Lower leg skin (tissue), 3 donors: ENCODE measurements at regions not wholly inside any gene's neighbourhood (a gene's known extent, or its start where the extent isn't known, plus 50 kb on each side); places are given as distances from the start of the nearest gene placed in this dataset.

Experiments used
- POLR2A ChIP-seq, 2 donors: fragments of 450-650 bp; IDR thresholded peaks; one replicate each; pipeline ENCODE4 v1.6.1; 2016 to 2017; ENCODE audit warnings: antibody characterized with exemption in 2 of 2, mild to moderate bottlenecking in 1 of 2, moderate library complexity in 1 of 2
- TF ChIP-seq, protein P1 (sequence below), 3 donors: fragments of 450-650 bp; IDR thresholded peaks; one replicate each; pipeline ENCODE4 v1.5.1; 2016; ENCODE audit warnings: antibody characterized with exemption in 3 of 3, mild to moderate bottlenecking in 3 of 3, moderate library complexity in 2 of 3

DNA sequence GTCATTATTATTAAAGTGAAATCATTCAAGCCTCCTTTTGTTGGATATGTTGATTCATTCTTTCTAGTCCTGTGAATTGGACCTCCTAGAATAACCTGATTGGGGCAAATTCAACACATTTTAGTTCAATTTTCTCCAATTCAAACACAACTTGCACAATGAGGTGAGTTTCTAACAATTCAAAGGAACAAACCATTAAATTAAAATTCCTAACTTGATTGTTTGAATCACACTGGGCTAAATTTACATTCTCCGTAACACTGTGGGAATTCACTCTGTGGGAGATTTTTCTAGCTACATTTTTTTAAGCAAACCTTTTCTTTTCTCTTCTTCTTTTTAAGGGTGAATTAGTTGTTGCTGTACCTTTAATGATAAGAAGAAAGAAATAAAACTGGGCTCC, 68.3 kb upstream of the CABCOCO1 start:
- TF ChIP-seq, protein P1, sequence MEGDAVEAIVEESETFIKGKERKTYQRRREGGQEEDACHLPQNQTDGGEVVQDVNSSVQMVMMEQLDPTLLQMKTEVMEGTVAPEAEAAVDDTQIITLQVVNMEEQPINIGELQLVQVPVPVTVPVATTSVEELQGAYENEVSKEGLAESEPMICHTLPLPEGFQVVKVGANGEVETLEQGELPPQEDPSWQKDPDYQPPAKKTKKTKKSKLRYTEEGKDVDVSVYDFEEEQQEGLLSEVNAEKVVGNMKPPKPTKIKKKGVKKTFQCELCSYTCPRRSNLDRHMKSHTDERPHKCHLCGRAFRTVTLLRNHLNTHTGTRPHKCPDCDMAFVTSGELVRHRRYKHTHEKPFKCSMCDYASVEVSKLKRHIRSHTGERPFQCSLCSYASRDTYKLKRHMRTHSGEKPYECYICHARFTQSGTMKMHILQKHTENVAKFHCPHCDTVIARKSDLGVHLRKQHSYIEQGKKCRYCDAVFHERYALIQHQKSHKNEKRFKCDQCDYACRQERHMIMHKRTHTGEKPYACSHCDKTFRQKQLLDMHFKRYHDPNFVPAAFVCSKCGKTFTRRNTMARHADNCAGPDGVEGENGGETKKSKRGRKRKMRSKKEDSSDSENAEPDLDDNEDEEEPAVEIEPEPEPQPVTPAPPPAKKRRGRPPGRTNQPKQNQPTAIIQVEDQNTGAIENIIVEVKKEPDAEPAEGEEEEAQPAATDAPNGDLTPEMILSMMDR (IDR thresholded peaks at IDR 0.05), result no peak
- no peak for TF ChIP-seq POLR2A (IDR thresholded peaks at IDR 0.05)
